ENCODE measurements at regions not wholly inside any gene's neighbourhood (a gene's known extent, or its start where the extent isn't known, plus 50 kb on each side); places are given as distances from the start of the nearest gene placed in this dataset.

GRCh38 chr9:118732998-118733397 is 636.2 kb downstream of the BRINP1 start:
- no peaks in the 10 kb centered on the region for H3K79me2 ChIP-seq (replicated peaks; ENCODE audit: insufficient read depth, low read length)
- H3K9ac ChIP-seq (ENCODE audit: low read length), result no peak overlapping the region
- TF ChIP-seq CTCF (IDR thresholded peaks at IDR 0.05; ENCODE audit: poor library complexity, severe bottlenecking) (no peak), MXI1 (conservative IDR thresholded peaks at IDR 0.05; ENCODE audit: poor library complexity, severe bottlenecking) (no peak), SMC3 (conservative IDR thresholded peaks at IDR 0.05; ENCODE audit: poor library complexity) (no peak), TAF1 (IDR thresholded peaks at IDR 0.05; ENCODE audit: low read depth) (no peak), POLR2AphosphoS5 (IDR thresholded peaks at IDR 0.05) (no peak), EZH2 (IDR thresholded peaks at IDR 0.05; ENCODE audit: borderline replicate concordance, insufficient read depth, low read length, poor library complexity, severe bottlenecking) (no peak), REST (IDR thresholded peaks at IDR 0.05; ENCODE audit: borderline replicate concordance) (no peak), EP300 (conservative IDR thresholded peaks at IDR 0.05; ENCODE audit: poor library complexity, severe bottlenecking) (no peak), RAD21 (conservative IDR thresholded peaks at IDR 0.05) (no peak)
- H3F3A ChIP-seq (ENCODE audit: insufficient read depth, low read length, poor library complexity, severe bottlenecking), result no peaks in the 10 kb centered on the region
- H3K27me3 ChIP-seq (ENCODE audit: insufficient read depth, low read depth, low read length), result no peaks in the 10 kb centered on the region
- no peak overlapping the region for H3K4me2 ChIP-seq (ENCODE audit: low read length)
- H4K20me1 ChIP-seq (ENCODE audit: insufficient read depth), result no peaks in the 10 kb centered on the region
- H2AFZ ChIP-seq (ENCODE audit: low read depth, low read length), result no peak overlapping the region
- H3K9me2 ChIP-seq (ENCODE audit: insufficient read depth, low read length), result no peaks in the 10 kb centered on the region
- no peak overlapping the region for H3K4me3 ChIP-seq (ENCODE audit: low read length)
- no peaks in the 10 kb centered on the region for H3K36me3 ChIP-seq (ENCODE audit: insufficient read depth, low read length)
- no peaks in the 10 kb centered on the region for H3K9me3 ChIP-seq (ENCODE audit: low read length)
- no peak overlapping the region for H3K27ac ChIP-seq (ENCODE audit: low read length)

GRCh38 chr9:118734696-118735095 is 634.5 kb downstream of the BRINP1 start:
- Histone ChIP-seq H3K36me3 (ENCODE audit: insufficient read depth, low read length) (no peaks in the 10 kb centered on the region), H3F3A (ENCODE audit: insufficient read depth, low read length, poor library complexity, severe bottlenecking) (no peaks in the 10 kb centered on the region), H3K27ac (ENCODE audit: low read length) (no peak overlapping the region), H3K9ac (ENCODE audit: low read length) (no peak overlapping the region), H3K4me2 (ENCODE audit: low read length) (no peak overlapping the region), H3K9me3 (ENCODE audit: low read length) (no peaks in the 10 kb centered on the region), H3K9me2 (ENCODE audit: insufficient read depth, low read length) (no peaks in the 10 kb centered on the region), H3K4me3 (ENCODE audit: low read length) (no peak overlapping the region), H3K27me3 (ENCODE audit: insufficient read depth, low read depth, low read length) (no peaks in the 10 kb centered on the region), H2AFZ (ENCODE audit: low read depth, low read length) (no peak overlapping the region), H4K20me1 (ENCODE audit: insufficient read depth) (no peaks in the 10 kb centered on the region), H3K79me2 (replicated peaks; ENCODE audit: insufficient read depth, low read length) (no peaks in the 10 kb centered on the region)
- TF ChIP-seq EZH2 (IDR thresholded peaks at IDR 0.05; ENCODE audit: borderline replicate concordance, insufficient read depth, low read length, poor library complexity, severe bottlenecking), result no peak
- TF ChIP-seq RAD21 (conservative IDR thresholded peaks at IDR 0.05), result no peak
- TF ChIP-seq SMC3 (conservative IDR thresholded peaks at IDR 0.05; ENCODE audit: poor library complexity), result no peak
- no peak for TF ChIP-seq MXI1 (conservative IDR thresholded peaks at IDR 0.05; ENCODE audit: poor library complexity, severe bottlenecking)
- no peak for TF ChIP-seq REST (IDR thresholded peaks at IDR 0.05; ENCODE audit: borderline replicate concordance)
- TF ChIP-seq CTCF (IDR thresholded peaks at IDR 0.05; ENCODE audit: poor library complexity, severe bottlenecking), result no peak
- no peak for TF ChIP-seq EP300 (conservative IDR thresholded peaks at IDR 0.05; ENCODE audit: poor library complexity, severe bottlenecking)
- TF ChIP-seq POLR2AphosphoS5 (IDR thresholded peaks at IDR 0.05), result no peak
- no peak for TF ChIP-seq TAF1 (IDR thresholded peaks at IDR 0.05; ENCODE audit: low read depth)

Measured in neural cell (in vitro differentiated cells).